Stimulated activated CD4-positive, alpha-beta T cell treated with anti-CD3 and anti-CD28 coated beads, Interleukin-12 subunit alpha, Interleukin-12 subunit beta, amount 100 ng/mL, for 24 hours (primary cell): ENCODE measurements at regions not wholly inside any gene's neighbourhood (a gene's known extent, or its start where the extent isn't known, plus 50 kb on each side); places are given as distances from the start of the nearest gene placed in this dataset.
A peak's percentile ranks its signal among the peaks of the same experiment; 100 is the strongest.

Experiments used
- DNase-seq, 2 experiments: peaks; one replicate each; pipeline ENCODE4 v3.0.0-alpha.2; 2020; ENCODE audit warnings: low read depth in 2 of 2

DNA sequence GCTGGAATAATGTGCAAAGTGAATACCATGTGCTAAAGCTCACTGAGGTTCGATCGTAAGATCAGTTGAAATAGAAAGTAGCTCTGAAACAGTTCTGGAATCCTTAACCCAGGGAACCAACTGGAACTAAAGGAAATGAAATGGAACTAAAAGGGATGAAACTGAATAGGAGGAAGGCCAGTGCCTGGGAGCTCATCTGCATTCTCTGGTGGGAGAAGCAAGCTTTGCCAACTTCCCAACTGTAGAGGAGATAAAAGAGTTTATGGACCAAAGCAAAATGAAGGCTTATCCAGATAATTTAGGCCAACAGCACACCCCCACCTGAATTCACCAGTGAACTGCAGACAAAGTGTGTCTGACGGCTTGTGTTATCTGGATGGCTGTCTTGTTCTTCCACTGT, 188.6 kb upstream of the HABP2 start:
- no peak for DNase-seq

DNA sequence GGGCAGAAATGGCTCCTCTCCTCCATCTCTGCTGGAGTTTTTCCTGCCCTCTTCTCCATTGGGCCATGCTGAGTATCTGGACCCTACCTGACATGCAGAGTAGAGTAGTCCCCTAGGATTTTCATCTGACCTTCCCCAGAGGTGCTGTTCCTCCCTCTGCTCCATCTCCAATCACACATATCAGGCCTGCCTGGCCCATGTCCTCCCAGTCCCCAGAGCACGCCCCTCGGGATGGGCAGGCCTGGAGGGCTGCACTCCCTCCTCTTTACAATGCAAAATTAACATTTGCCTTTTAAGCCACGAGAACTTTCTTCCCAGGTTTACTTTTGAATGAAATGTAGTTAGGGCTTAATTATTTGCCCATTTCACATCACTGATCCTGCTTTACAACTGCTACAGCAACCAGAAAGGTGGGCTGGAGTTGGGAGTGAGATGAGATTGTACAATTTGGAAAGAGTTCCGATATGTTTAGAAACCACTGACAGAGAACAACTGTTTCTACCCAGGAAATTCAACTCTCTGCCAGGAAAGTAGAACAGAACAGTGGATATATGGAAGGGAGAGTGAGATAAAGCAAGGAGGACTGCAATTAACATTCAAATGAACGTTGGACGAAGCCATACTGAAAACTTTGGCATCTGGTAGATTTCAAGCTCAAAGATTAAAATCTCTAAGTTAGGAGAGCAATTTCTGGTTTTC, 184.0 kb upstream of the HABP2 start:
- no peak for DNase-seq

DNA sequence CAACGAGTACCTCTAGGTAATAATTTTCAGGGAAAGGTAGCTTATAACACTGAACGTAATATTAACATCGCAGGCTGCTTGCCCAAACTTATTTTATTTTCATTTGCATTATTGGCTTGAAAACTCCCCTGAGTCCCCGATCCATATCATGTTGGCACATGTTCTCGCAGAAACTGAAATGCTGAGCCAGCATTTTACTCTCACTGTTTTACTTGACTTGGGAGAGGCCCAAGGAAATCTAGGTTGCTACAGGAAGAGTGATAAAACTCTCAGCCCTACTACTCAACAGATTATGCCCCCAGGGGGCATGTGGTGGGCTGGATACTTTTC, 183.5 kb upstream of the HABP2 start:
- no peak for DNase-seq

DNA sequence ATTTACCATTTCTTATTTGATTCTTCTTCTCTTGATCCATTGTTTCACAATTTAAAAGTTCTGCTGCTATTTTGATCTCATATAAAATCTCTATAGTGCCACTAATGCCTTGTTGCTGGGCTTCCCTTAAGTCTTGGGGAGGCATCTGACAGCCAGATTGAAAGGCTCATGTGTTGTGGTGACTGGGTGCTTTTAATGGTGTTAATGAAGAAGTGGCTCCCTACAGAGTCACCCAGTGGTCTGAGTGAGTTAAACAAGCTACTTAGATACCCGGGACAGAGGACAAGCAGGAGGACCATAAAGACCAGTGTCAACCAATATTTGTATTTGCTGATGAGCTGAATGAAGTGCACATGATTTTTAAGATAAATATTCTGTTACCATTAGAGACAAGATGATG, 176.4 kb upstream of the HABP2 start:
- DNase-seq = no peak

DNA sequence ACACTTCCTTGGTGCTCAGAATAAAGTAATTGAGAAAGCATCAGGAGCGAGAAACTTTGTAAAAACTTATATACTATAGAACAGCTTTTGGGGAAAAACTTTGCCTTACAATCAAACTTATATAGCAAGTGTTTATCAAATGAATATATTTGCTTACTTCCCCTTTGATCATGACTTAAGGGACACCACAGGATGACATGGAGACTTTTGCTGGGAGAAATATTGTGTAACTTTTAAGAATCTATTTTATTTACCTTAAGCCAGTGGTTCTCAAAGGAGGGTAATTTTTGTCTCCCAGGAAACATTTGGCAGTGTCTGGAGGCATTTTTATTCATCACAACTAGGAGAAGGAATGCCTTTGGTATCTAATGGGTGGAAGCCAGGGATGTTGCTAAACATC, 173.8 kb upstream of the HABP2 start:
- DNase-seq = no peak

DNA sequence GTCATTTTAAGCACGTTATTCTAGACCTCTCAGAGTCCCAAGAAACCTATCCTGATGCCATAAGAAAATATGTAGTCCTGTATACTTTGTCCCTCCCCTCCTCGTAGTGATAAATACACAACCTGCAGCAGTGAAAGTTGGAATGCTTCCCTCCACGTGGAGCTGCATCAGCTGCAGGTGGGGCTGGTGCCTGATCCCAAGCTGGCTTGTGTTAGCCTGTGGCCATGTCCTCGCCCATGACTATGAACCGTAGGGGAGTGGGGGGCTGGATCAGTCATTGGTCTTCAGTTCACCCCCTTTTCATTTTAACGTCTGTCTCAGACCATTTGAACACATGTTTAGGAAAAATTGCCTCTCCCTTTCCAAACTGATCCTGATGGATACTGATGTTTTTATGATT, 171.4 kb upstream of the HABP2 start:
- no peak for DNase-seq

DNA sequence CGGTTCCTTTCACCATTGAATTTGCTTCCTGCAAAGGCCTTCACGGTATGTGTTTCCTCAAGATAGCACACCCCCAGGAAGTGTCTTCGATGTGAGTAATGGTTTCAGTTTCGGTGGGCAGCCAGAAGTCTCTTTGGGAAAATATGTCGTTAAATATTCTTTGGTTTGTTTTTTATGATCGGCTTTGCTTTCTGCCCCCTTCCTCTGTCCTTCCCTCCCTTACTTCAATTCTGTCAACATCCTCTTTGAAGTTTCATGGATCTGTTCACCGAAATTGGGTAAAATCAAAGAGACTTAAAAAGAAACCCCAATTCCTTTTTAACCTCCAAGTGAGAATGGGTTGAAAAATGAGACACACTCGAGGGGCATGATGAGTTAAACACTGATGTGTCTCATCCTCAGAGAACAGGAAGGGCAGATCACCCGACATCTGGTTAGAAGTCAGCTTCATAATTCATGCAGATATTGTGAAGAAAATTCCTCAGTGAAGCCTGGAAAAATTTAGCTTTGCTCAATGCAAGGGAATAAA, 170.8 kb upstream of the HABP2 start:
- no peak for DNase-seq

DNA sequence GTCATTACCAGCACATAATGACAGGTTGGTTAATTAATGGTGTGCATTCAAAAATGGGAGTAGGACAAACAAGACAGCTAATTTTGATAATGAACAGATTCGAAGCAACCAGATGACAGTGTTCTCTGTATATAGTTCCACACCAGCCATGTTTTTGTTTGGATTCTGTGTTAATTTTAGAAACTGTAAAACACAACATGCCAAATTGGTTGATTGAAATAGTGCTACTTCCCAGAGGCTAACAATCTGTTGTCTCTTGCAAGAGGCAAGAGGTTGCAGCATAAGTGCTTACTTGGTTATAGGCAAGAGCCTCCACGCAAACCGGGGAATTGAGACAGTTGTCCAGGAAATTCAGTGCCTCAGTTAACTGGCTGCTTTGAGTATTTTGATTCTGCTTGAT, 170.2 kb upstream of the HABP2 start:
- no peak for DNase-seq

DNA sequence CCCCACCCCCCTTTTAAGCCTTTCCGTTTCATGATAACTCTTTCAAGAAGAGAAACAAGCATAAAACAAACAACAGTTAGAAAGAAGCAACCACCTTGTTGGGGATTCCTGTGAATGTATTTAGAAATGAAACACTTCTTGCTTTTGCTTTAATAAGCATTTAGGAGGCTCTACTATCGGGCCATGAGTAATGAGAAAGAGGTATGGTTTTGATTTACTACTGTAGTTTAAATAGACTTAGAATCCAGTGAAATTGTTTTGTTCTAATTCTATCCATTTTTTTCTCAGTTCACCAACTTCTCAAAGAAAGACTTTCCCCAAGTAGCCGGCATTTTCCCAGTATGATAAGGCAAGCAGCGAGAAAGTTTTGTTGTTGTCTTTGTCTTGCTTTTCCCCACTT, 168.7 kb upstream of the HABP2 start:
- DNase-seq = no peak

DNA sequence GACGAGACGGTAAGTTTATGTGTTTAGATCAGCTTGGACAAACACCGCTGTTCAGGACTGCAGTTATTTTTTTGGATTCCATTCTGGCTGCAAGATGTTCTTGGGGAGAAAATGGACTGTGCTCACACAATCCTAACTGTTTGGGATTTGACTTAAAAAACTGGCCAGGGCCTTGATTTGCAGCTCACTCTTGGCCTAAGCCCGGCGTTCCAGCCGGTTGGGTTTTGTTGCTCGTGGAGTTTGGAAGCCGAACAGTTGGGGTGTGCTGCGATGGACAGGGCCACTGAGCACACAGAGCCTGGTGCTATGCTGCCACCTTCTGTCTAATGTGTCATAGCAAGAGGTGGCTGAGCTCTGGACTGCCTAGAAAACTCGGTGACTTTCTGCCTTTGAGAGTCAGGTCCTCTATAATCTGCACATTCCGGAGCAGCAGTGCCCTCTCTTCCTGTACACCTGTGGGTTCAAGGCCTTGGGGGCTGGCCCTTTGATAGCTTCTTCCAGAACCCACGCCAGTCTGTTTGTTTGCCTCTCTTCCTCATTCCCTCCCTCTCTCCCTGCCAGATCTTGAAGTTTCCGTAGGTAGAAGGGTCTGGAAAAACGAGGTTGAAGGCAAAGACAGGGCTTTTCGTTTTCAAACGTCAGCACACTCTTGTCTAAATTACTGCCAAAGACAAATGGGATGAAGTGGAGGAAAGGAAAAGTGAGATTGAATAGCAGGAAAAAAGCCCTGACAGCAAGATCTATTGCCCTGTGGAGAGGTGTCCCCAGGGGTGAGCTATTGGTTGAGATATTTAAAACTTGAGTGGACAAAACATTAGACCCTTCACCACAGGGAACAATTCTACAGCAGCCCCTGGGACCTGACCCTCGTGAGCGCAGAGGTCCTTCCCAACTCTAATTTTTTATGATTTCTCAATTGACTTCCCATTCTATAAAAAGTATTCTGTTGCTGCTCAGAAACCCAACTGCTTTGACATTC, 167.5 kb upstream of the HABP2 start:
- peak; percentile 25 for DNase-seq

DNA sequence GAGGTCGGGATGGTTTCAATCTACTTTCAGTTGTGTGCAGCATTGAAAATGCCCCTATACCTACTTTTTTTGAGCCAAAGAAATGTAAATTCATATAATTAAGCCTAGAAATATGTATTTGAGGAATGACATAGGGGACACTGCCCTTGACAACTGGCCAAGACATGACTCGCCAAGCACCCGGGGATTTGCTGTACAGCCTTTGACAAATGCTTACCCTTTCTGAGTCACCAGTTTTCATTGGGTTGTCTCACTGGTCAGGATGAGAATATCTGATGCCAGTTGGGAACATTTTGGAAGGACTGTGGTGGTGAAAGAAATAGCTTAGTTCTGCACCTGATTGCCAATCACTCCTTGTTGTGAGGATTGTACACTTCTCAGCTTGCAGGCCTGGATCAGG, 166.8 kb upstream of the HABP2 start:
- DNase-seq = no peak

DNA sequence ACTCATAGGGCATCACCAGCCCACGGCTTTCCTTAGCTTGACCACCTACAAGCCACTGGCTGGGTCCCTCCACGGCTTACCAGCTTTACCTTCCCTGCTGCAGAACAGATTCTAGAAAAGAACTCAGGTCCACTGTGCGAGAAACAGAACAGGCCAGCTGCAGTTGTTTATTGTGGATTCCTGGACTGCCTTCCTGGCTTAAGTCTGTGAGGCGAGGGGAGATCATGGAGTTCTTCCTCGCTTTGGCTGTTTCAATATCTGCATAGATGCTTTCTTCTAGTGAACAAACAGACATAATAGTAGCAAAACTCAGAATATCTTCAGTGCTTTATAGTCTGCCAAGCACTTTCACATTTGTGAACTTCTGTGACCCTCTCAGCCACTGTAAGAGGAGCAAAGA, 162.9 kb upstream of the HABP2 start:
- DNase-seq = no peak

DNA sequence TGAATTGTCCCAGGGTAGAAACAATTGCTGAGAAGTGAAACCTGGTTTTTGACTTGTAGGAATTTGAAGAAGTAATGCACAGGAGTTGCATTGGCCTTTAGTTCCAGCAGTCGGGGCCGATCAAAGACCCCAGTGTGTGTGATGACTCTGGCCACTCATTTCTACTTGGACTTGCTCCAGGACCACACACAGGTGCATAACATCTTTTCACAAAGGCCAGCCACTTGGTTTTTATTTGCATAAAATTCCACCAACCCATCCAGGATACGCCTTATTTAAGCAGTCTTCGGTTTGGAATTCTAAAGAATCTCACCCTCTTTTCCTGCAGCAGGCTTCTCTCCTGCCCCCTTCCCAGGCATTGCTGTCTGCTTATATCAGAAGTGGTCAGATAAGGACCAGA, 162.0 kb upstream of the HABP2 start:
- DNase-seq = no peak

DNA sequence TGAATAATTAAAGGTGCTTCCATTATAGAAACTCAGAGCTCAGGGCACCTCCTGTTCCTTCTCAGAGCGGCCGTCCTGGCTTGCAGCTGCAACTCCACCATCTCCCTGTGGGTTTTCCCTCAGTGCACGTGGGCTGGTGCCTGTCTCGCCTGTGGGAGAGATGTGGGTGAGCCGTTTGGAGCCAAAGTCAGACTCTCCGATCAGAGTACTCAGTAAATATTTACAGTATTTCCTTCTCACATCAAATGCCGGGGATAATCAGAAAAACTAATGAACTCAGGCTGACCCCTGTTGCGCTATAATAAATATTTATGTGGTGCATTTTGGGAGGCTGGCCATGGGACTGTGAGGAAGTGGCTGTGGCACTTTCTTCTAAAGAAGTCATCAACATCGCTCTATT, 155.8 kb upstream of the HABP2 start:
- DNase-seq = no peak

DNA sequence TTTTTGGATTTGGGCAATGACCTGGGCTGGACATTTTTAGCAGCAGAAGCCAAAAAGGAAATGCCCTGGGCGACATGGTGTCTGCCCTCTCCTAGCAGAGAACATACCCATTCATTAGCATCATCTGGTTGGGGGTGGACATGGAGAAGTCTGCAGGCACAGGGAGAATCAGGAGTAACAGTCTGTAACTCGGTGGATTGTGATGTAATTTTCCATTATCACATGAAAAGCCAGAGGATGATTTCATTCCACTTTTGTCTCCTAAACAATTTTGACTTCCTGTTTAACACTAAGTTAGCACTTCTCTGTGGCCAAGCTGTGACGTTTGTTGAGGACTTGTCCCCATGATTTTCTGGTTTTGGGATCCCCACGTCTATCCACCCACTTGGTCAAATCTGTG, 153.8 kb upstream of the HABP2 start:
- DNase-seq = no peak

DNA sequence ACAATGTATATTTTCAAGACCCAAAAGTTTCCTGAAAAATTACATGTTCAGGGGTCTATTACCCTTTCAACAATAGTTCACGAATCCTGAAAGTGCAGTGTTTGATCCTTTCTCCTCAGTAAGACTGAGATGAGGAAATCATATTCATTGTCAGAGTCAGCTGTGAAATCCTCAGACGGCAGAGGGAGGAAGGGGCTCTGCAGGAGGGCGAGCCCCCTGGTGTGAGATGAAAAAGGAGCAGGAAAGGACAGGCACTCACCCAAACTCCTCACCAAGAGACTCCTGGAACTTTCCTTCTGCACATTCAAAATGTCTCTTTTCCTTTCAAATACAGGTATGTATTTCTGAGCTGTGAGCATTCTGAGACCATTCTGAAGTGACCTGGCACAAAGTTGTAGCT, 150.3 kb upstream of the HABP2 start:
- no peak for DNase-seq

DNA sequence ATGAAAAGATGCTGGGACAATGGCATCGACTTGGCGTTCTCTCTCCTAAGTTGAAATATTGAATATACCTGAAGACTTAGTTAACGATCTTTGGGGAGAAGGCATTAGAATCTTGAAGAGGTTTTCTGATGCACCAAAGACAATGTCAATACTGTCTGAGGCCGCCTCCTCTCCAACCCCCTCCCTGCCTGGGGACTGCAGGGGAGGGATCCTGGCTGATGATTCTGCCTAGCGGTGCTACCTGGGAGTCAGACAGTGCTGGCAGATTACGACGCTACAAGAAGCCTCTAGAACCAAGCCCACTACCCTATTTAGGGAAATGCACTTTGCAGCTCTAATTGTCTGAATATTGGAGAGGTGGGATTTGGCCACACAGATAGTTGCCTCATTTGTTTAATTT, 145.6 kb upstream of the HABP2 start:
- no peak for DNase-seq

DNA sequence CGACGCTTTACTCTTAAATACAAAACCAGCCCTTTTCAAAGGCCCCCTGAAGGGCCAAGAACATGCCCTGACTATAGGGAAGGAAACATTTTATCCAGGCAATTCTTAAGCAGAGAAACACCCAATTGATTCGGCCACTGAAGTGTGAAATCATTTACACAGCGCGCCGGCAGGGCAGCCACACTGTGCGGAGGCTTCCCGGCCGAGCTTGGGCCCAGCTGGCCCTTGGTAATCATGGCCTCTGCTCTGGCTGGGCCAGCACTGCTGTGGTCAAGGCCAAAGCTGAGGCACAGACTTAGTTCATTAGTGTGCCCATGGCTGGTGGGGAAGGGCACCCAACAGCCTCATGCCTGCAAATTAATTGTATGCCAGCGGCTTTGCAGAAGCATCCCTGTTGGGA, 143.7 kb upstream of the HABP2 start:
- no peak for DNase-seq

DNA sequence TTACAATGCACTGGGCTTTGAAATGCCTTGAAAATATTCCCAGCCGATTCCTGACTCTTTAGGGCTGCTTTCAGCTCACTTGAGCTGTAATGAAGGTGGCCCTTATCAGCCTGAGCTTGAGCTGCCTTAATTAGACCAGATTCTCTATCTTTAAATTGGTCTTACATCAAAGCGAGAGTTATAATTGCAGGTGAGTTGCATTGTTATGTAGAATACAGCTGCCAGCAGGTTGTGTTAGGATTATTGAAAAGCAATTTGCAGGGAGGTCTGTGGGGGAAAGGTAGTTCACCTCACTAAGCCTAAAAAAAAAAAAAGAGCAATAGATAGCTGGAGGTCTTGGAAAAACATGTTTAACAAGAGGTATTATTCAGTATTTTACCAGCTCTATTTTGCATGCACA, 142.2 kb upstream of the HABP2 start:
- DNase-seq = no peak

DNA sequence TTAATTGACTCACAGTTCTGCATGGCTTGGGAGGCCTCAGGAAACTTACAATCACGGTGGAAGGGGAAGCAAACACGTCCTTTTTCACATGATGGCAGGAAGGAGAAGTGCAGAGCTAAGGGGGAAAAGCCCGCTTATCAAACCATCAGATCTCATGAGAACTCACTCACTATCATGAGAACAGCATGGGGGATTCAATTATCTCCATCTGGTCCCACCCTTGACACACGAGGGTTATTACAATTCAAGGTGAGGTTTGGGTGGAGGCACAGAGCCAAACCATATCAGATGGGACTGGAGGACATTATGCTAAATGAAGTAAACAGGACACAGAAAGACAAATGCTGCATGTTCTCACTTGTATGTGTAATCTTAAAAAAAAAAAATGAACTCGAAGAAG, 141.4 kb upstream of the HABP2 start:
- no peak for DNase-seq

DNA sequence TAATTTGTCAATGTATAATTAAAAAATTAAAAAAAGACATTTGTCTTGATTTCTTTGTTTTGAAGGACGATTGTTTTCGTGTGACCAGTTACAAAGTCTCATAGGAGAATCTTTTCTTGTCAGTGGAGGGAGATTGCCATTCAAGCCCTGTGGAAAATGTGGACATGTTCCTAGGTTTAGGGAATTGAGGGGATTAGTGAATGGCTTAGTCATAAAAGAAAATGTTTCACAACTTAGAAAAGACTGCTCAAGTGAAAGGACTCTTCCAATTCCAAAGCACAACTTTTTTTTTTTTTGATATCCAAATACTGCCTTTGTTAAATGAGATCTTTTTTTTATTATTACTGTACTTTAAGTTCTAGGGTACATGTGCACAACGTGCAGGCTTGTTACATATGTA, 140.7 kb upstream of the HABP2 start:
- DNase-seq = no peak

DNA sequence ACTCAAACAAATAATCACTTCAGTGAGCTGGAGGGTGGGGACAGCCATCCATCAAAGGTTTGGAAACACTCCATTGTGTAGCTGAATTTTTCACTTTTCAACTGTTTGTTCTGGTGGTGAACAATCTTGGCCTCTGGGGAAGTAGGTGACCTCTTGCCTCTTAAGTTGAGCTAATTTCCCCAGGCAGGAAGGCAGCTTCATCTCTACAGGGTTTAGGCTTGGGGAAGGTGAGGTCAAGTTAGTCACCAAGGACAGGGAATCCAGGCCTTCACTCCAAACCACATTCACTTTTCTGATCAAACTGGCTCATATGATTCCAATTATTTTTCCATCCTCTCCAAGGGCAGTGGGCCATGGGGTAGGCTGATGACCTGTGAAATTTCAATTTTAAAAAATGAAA, 138.3 kb upstream of the HABP2 start:
- no peak for DNase-seq

DNA sequence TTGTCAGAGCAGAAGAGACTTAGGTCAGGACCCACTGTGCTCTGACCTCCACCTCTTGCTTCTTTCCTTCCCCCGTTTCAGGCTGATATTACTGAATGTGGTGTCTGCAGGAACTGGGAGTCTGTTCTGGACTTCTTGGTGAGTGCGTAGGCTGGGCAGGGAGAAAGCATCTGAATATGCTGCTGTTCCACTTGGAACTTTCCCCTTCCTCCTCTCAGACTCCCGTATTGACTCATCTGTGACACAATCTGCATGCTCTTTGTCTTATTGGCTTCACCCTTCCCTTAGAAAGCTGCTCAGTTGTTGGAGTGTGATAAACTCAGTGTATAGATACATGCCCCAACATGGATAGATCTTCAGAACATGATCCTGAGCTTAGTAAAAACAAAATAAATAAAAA, 137.6 kb upstream of the HABP2 start:
- no peak for DNase-seq
